CD4-positive, alpha-beta memory T cell (primary cell): ENCODE measurements at regions not wholly inside any gene's neighbourhood (a gene's known extent, or its start where the extent isn't known, plus 50 kb on each side); places are given as distances from the start of the nearest gene placed in this dataset.

Experiments used
- CTCF ChIA-PET: fragments of 350-600 bp; sonication (Branson Sonifier 250); formaldehyde crosslinking; loops from one replicate; lab custom pipeline; 2021; ENCODE audit warnings: inconsistent platforms; ENCODE audit not compliant: partially characterized antibody; lab: Charles Lee
- POLR2A ChIA-PET: fragments of 350-600 bp; sonication (Branson Sonifier 250); formaldehyde crosslinking; loops from one replicate; lab custom pipeline; 2021; ENCODE audit not compliant: partially characterized antibody; lab: Charles Lee
- DNase-seq, 5 donors: peaks; one replicate each; pipeline versions ENCODE4 v3.0.0 to v3.0.0-alpha.2; 2020 to 2022; ENCODE audit warnings: mixed read lengths in 1 of 5
- H3K27ac ChIP-seq: one replicate; pipeline ENCODE4 v1.7.0; 2013; ENCODE audit warnings: low read depth, low read length
- H3K27me3 ChIP-seq: 2 replicates; pipeline ENCODE4 v1.7.0; 2013; ENCODE audit warnings: mild to moderate bottlenecking, low read length, moderate library complexity; ENCODE audit not compliant: insufficient read depth
- H3K36me3 ChIP-seq: 2 replicates; pipeline ENCODE4 v1.7.0; 2013; ENCODE audit warnings: mild to moderate bottlenecking, low read length, moderate library complexity; ENCODE audit not compliant: insufficient read depth
- H3K4me1 ChIP-seq: 2 replicates; pipeline ENCODE4 v1.7.0; 2013; ENCODE audit warnings: mild to moderate bottlenecking, low read length, moderate library complexity; ENCODE audit not compliant: insufficient read depth
- H3K4me3 ChIP-seq, 2 donors: one replicate each; pipeline ENCODE4 v1.7.0; 2013; ENCODE audit warnings: low read length in 2 of 2, mild to moderate bottlenecking in 1 of 2
- H3K9me3 ChIP-seq, 2 donors: one replicate each; pipeline ENCODE4 v1.7.0; 2013; ENCODE audit warnings: low read length in 2 of 2, control low read depth in 1 of 2; ENCODE audit not compliant: control insufficient read depth in 1 of 2
- H3K27ac Mint-ChIP-seq, 7 donors: one replicate each; pipeline ENCODE4 v1.8.0; 2020 to 2021; ENCODE audit warnings: mixed read lengths in 7 of 7, mild to moderate bottlenecking in 6 of 7, inconsistent platforms in 3 of 7, moderate library complexity in 3 of 7
- H3K27me3 Mint-ChIP-seq, 2 donors: one replicate each; pipeline ENCODE4 v1.8.0; 2020 to 2021; ENCODE audit warnings: mixed read lengths in 2 of 2
- H3K36me3 Mint-ChIP-seq, 2 donors: one replicate each; pipeline ENCODE4 v1.8.0; 2020 to 2021; ENCODE audit warnings: mixed read lengths in 2 of 2, inconsistent platforms in 1 of 2, mild to moderate bottlenecking in 1 of 2
- H3K4me1 Mint-ChIP-seq, 4 donors: one replicate each; pipeline ENCODE4 v1.8.0; 2020 to 2021; ENCODE audit warnings: mixed read lengths in 4 of 4, mild to moderate bottlenecking in 1 of 4
- H3K4me3 Mint-ChIP-seq, 8 donors: one replicate each; pipeline ENCODE4 v1.8.0; 2020 to 2021; ENCODE audit warnings: mixed read lengths in 8 of 8, mild to moderate bottlenecking in 7 of 8, moderate library complexity in 6 of 8, inconsistent platforms in 3 of 8
- H3K9me3 Mint-ChIP-seq, 8 donors: one replicate each; pipeline ENCODE4 v1.8.0; 2020 to 2021; ENCODE audit warnings: mixed read lengths in 8 of 8, mild to moderate bottlenecking in 5 of 8, inconsistent platforms in 3 of 8, moderate library complexity in 1 of 8
- intact Hi-C: fragments of 100-400 bp; cut with micrococcal nuclease; formaldehyde crosslinking; loops from one replicate; pipeline ENCODE4 v1.15.1; 2023

DNA sequence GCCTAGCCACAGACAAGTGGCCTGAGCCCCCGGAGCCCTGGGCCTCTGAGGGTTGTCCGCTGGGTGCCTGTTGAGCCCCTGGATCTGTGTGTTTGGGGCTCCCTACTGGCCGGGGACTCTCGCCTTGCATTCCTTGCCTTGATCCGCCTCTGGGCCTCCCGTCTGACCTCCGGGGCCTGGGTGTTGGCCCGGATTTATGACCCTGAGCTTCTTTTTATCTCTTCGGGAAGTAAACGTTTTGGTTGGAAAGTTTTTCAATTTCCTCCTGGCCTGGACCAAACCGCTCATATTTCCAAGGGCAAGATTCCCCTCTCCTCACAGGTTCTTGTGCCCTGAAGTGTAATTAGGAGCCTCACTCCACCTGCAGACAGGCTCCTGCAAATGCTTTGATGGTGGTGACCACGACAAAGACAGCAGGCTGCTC lies 69.3 kb upstream of the EGFLAM start:
- ChIA-PET POLR2A (no interaction called here), CTCF (interaction anchor here (0.5 to 1.6 kb wide), 2 partner anchors 9 to 26 kb away, joined by 3 read pairs; no protein-coding TSS in a partner anchor)
- H3K4me3 ChIP-seq = no peak overlapping the region
- Mint-ChIP-seq H3K9me3 (no peaks in the 10 kb centered on the region), H3K36me3 (no peaks in the 10 kb centered on the region), H3K27me3 (peaks cover 2 to 13% of the 10 kb centered on the region in 2 donors), H3K4me1 (peaks cover 0 to 5% (median 3%) of the 10 kb centered on the region in 4 donors), H3K4me3 (no peak overlapping the region), H3K27ac (no peak overlapping the region)
- DNase-seq = no peak
- intact Hi-C loops = no loop called here
- H3K9me3 ChIP-seq = no peaks in the 10 kb centered on the region
- H3K27me3 ChIP-seq = no peaks in the 10 kb centered on the region
- no peaks in the 10 kb centered on the region for H3K36me3 ChIP-seq
- H3K27ac ChIP-seq = no peak overlapping the region
- no peaks in the 10 kb centered on the region for H3K4me1 ChIP-seq

DNA sequence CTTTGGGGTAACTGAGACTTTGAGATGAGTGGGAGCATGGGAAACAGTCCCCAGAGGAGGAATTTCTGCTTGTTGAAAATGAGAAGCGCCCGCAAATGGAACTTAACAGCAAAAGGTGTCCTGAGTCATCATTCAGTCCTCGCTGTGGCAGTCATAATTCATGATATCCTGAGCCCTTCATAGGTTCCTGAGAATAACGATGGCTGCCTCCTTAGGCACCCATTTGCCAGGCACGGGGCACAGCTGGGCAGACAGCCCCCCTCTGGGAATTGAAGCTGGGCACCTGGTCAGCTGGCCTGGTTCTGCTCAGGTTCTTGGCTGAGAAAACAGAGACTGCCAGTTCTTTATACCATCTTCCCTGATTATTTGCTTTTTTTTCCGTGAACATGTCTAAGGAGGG lies 69.8 kb upstream of the EGFLAM start:
- Histone ChIP-seq H3K9me3 (no peaks in the 10 kb centered on the region), H3K27me3 (no peaks in the 10 kb centered on the region), H3K4me1 (no peaks in the 10 kb centered on the region), H3K4me3 (no peak overlapping the region), H3K36me3 (no peaks in the 10 kb centered on the region), H3K27ac (no peak overlapping the region)
- H3K36me3 Mint-ChIP-seq = no peaks in the 10 kb centered on the region
- ChIA-PET CTCF (interaction anchor here (0.5 to 1.6 kb wide), 2 partner anchors 9 to 27 kb away, joined by 3 read pairs; no protein-coding TSS in a partner anchor), POLR2A (no interaction called here)
- DNase-seq = no peak
- no peak overlapping the region for H3K4me3 Mint-ChIP-seq
- peaks cover 0 to 5% (median 3%) of the 10 kb centered on the region in 4 donors for H3K4me1 Mint-ChIP-seq
- H3K27me3 Mint-ChIP-seq = peaks cover 2 to 9% of the 10 kb centered on the region in 2 donors
- no peaks in the 10 kb centered on the region for H3K9me3 Mint-ChIP-seq
- intact Hi-C loops = no loop called here
- no peak overlapping the region for H3K27ac Mint-ChIP-seq

DNA sequence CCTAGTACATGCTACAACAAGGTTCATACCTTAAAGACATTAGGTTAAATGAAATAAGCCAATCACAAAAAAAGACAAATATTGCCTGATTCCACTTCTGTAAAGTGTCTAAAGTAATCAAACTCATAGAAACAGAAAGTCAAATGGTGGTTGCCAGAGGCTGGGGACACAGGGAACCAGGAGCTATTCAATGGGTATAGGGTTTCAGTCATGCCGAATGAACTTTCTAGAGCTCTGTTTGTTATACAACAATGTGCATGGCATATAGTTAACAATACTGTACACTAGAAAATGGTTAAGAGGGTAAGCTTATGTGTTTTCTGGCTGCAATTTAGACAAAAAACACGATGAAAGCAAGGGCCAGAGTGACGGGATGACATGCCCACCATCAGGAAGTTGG lies 70.8 kb upstream of the EGFLAM start:
- Mint-ChIP-seq H3K27me3 (peaks cover 2 to 4% of the 10 kb centered on the region in 2 donors), H3K4me1 (no peaks in the 10 kb centered on the region), H3K9me3 (no peaks in the 10 kb centered on the region), H3K27ac (no peak overlapping the region), H3K4me3 (no peak overlapping the region), H3K36me3 (no peaks in the 10 kb centered on the region)
- no peaks in the 10 kb centered on the region for H3K27me3 ChIP-seq
- H3K36me3 ChIP-seq = no peaks in the 10 kb centered on the region
- H3K9me3 ChIP-seq = no peaks in the 10 kb centered on the region
- H3K27ac ChIP-seq = no peak overlapping the region
- intact Hi-C loops = no loop called here
- no peak for DNase-seq
- POLR2A ChIA-PET = no interaction called here
- CTCF ChIA-PET = interaction anchor here (1.6 kb wide), 1 partner anchor 8 kb away, joined by 3 read pairs; no protein-coding TSS in a partner anchor
- H3K4me3 ChIP-seq = no peak overlapping the region
- H3K4me1 ChIP-seq = no peaks in the 10 kb centered on the region

DNA sequence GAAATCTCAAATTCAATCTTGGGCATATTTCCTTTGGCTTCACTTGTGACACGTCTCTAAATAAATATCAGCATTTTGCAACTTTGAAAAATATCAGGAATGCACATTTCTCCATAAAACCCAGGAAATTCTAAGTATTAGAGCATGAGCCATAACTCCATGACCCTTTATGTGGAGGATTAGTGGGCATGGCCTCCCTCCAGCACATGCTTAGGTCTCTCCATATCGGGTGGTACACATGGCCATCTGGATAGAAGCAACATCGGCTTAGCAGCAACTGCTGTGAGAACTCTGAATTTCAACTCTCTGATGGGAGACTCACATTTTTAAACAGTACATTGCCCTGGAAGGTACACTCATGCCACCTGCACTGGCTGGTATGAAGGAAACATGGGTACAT lies 73.7 kb upstream of the EGFLAM start:
- CTCF ChIA-PET = interaction anchor here (1.6 kb wide), 1 partner anchor 9 kb away, joined by 5 read pairs; no protein-coding TSS in a partner anchor
- POLR2A ChIA-PET = no interaction called here
- Mint-ChIP-seq H3K27me3 (peaks cover 0 to 1% of the 10 kb centered on the region in 2 donors), H3K36me3 (no peaks in the 10 kb centered on the region), H3K9me3 (peaks cover 0 to 3% (median 0%) of the 10 kb centered on the region in 8 donors), H3K4me1 (no peaks in the 10 kb centered on the region), H3K27ac (no peak overlapping the region), H3K4me3 (no peak overlapping the region)
- H3K4me3 ChIP-seq = no peak overlapping the region
- H3K27me3 ChIP-seq = no peaks in the 10 kb centered on the region
- DNase-seq = no peak
- no peaks in the 10 kb centered on the region for H3K4me1 ChIP-seq
- intact Hi-C loops = no loop called here
- no peaks in the 10 kb centered on the region for H3K36me3 ChIP-seq
- no peaks in the 10 kb centered on the region for H3K9me3 ChIP-seq
- no peak overlapping the region for H3K27ac ChIP-seq

DNA sequence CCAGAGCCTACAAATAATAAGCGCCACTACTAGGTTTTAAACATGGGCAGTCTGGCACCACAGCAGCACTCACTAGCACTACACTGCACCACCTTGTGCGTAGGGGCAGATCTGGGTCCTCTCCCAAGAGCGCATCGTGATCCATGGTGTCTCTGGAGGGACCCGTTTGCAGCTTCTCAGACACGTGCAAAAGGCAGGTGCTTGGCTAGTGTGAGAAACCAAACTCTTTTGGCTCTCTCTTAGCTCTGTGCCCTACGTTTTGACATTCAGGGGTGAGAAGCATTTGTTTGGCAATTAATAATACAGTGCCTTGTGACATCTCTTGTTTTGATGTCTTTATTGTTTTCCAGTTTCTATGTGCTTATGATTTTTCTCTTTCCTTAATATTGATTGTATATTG lies 75.4 kb upstream of the EGFLAM start:
- Mint-ChIP-seq H3K27ac (no peak overlapping the region), H3K4me1 (no peaks in the 10 kb centered on the region), H3K36me3 (no peaks in the 10 kb centered on the region), H3K4me3 (no peak overlapping the region), H3K9me3 (peaks cover 0 to 3% (median 0%) of the 10 kb centered on the region in 8 donors), H3K27me3 (peaks cover 0 to 4% of the 10 kb centered on the region in 2 donors)
- DNase-seq = no peak
- ChIA-PET POLR2A (no interaction called here), CTCF (no interaction called here)
- Histone ChIP-seq H3K9me3 (no peaks in the 10 kb centered on the region), H3K27ac (no peak overlapping the region), H3K4me3 (no peak overlapping the region), H3K4me1 (no peaks in the 10 kb centered on the region), H3K36me3 (no peaks in the 10 kb centered on the region), H3K27me3 (no peaks in the 10 kb centered on the region)
- intact Hi-C loops = no loop called here

DNA sequence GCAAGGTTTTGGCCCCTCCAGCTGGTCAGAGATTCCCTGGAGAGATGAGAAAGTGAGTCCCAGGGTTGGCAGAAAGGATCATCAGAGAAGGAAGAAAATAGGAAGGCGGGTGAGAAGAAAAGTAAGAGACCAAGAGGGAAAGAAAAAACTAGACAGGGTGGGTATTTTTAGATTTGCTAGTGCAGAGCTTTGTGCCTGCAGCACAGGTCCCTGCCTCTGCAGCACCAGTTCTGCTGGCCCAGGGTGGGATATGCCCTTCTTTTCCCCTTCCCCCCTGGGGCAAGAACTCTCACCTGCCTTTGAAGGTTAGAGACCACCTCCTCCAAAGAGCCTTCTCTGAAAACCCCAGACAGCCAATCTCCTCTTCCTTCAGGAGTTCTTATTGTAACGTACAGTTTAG lies 90.3 kb upstream of the EGFLAM start:
- H3K36me3 Mint-ChIP-seq = no peaks in the 10 kb centered on the region
- no peaks in the 10 kb centered on the region for H3K4me1 Mint-ChIP-seq
- intact Hi-C loops = no loop called here
- H3K27me3 Mint-ChIP-seq = peaks cover 0 to 2% of the 10 kb centered on the region in 2 donors
- no peaks in the 10 kb centered on the region for H3K27me3 ChIP-seq
- no peaks in the 10 kb centered on the region for H3K9me3 ChIP-seq
- H3K4me3 Mint-ChIP-seq = no peak overlapping the region
- H3K27ac Mint-ChIP-seq = no peak overlapping the region
- H3K9me3 Mint-ChIP-seq = peaks cover 0 to 6% (median 3%) of the 10 kb centered on the region in 8 donors
- no peak overlapping the region for H3K4me3 ChIP-seq
- DNase-seq = no peak
- H3K36me3 ChIP-seq = no peaks in the 10 kb centered on the region
- no peaks in the 10 kb centered on the region for H3K4me1 ChIP-seq
- ChIA-PET POLR2A (no interaction called here), CTCF (no interaction called here)
- no peak overlapping the region for H3K27ac ChIP-seq

DNA sequence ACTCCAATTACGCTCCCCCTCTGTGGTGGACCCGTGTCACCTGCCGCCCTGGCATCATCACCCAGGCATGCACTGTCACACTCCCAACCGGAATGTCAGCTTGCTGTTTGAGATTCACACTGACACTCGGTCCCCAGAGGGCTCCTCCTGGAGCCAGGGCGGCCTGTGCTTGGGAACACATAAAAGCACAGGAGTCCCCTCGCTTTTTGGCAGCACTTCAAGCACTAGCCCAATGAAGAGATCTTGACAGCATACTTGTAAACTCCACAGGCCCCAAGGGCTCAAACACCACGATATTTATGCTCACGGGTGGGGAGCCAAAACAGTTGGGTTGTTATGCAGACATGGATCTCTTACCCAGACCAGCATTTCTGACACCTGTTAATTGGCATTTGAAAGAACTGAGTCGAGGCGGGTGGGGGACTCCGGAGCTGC lies 90.8 kb upstream of the EGFLAM start:
- no peak for DNase-seq
- Mint-ChIP-seq H3K4me3 (no peak overlapping the region), H3K27ac (no peak overlapping the region), H3K4me1 (no peaks in the 10 kb centered on the region), H3K27me3 (peaks cover 0 to 2% of the 10 kb centered on the region in 2 donors), H3K36me3 (no peaks in the 10 kb centered on the region), H3K9me3 (peaks cover 0 to 6% (median 3%) of the 10 kb centered on the region in 8 donors)
- ChIA-PET POLR2A (no interaction called here), CTCF (no interaction called here)
- no peaks in the 10 kb centered on the region for H3K9me3 ChIP-seq
- H3K4me1 ChIP-seq = no peaks in the 10 kb centered on the region
- H3K4me3 ChIP-seq = no peak overlapping the region
- no peaks in the 10 kb centered on the region for H3K27me3 ChIP-seq
- H3K36me3 ChIP-seq = no peaks in the 10 kb centered on the region
- intact Hi-C loops = no loop called here
- H3K27ac ChIP-seq = no peak overlapping the region
